Body of pancreas (tissue), 4 donors: ENCODE measurements at regions not wholly inside any gene's neighbourhood (a gene's known extent, or its start where the extent isn't known, plus 50 kb on each side); places are given as distances from the start of the nearest gene placed in this dataset.

Experiments
- CTCF ChIP-seq, 7 experiments: fragments of 450-650 bp in 4 of 7; fragments of 200-600 bp in 3 of 7; sonication (generic) in 3 of 7; IDR thresholded peaks; one replicate each; pipeline ENCODE4 v1.5.1; 2016 to 2019; ENCODE audit warnings: antibody characterized with exemption in 7 of 7
- POLR2A ChIP-seq, 3 donors: fragments of 450-650 bp; IDR thresholded peaks; one replicate each; pipeline ENCODE4 v1.6.1; 2016; ENCODE audit warnings: antibody characterized with exemption in 3 of 3, mild to moderate bottlenecking in 2 of 3

- no peak for TF ChIP-seq CTCF (IDR thresholded peaks at IDR 0.05)
- no peak for TF ChIP-seq POLR2A (IDR thresholded peaks at IDR 0.05)
Measured at GRCh38 chr7:156062286-156062685, 250.0 kb upstream of the SHH start.
